OCI-LY3 (cell line): ENCODE measurements at regions not wholly inside any gene's neighbourhood (a gene's known extent, or its start where the extent isn't known, plus 50 kb on each side); places are given as distances from the start of the nearest gene placed in this dataset.

ENCODE experiments used
- H2AFZ ChIP-seq: fragments of 200-600, 300-600 bp; shearing (Covaris generic); 2 replicates; pipeline ENCODE4 v1.6.0; 2014; ENCODE audit warnings: antibody characterized with exemption, low read depth, low read length
- H3K27ac ChIP-seq: fragments of 200-600, 300-600 bp; sonication (generic); 2 replicates; pipeline ENCODE4 v1.5.1; 2014; ENCODE audit warnings: mild to moderate bottlenecking, low read length, moderate library complexity, mixed read lengths
- H3K27me3 ChIP-seq: fragments of 200-600, 300-600 bp; sonication (generic); 2 replicates; pipeline ENCODE4 v1.6.1; 2014; ENCODE audit warnings: low read depth, low read length, mixed read lengths
- H3K36me3 ChIP-seq: fragments of 200-600, 300-600 bp; sonication (generic); replicated peaks from 2 replicates; pipeline ENCODE3; 2014; ENCODE audit warnings: low read depth, low read length, mixed read lengths
- H3K4me1 ChIP-seq: fragments of 300-600, 200-600 bp; sonication (generic); 2 replicates; pipeline ENCODE4 v1.6.1; 2014; ENCODE audit warnings: low read length, mixed read lengths
- H3K4me2 ChIP-seq: fragments of 200-600, 300-600 bp; sonication (generic); 2 replicates; pipeline ENCODE4 v1.6.1; 2014; ENCODE audit warnings: low read length, mixed read lengths
- H3K4me3 ChIP-seq: fragments of 300-600, 200-600 bp; sonication (generic); 2 replicates; pipeline ENCODE4 v1.5.1; 2014; ENCODE audit warnings: antibody characterized with exemption, mild to moderate bottlenecking, low read length, moderate library complexity
- H3K79me2 ChIP-seq: fragments of 300-600, 200-600 bp; shearing (Covaris generic); 2 replicates; pipeline ENCODE4 v1.6.1; 2014; ENCODE audit warnings: mild to moderate bottlenecking, low read length, mixed read lengths
- H3K9ac ChIP-seq: fragments of 300-600, 200-600 bp; shearing (Covaris generic); 2 replicates; pipeline ENCODE4 v1.6.0; 2014; ENCODE audit warnings: mild to moderate bottlenecking, low read length, moderate library complexity
- H3K9me3 ChIP-seq: fragments of 200-600, 300-600 bp; shearing (Covaris generic); 2 replicates; pipeline ENCODE4 v1.6.1; 2014; ENCODE audit warnings: low read length, mixed read lengths; ENCODE audit not compliant: insufficient read depth
- H4K20me1 ChIP-seq: fragments of 200-600, 300-600 bp; sonication (generic); 2 replicates; pipeline ENCODE4 v1.6.1; 2016; ENCODE audit warnings: low read length, mixed read lengths; ENCODE audit not compliant: insufficient read depth
- EZH2phosphoT487 ChIP-seq: fragments of 200-600 bp; shearing (Covaris generic); IDR thresholded peaks from 2 replicates; pipeline ENCODE4 v1.6.1; 2018; ENCODE audit warnings: antibody characterized with exemption, mixed run types, low read depth
- TF ChIP-seq, protein P1 (sequence below): fragments of 200-600, 300-600 bp; sonication (generic); IDR thresholded peaks from 2 replicates; pipeline ENCODE4 v1.5.1; 2014; ENCODE audit warnings: antibody characterized with exemption, low read length, low read depth

DNA sequence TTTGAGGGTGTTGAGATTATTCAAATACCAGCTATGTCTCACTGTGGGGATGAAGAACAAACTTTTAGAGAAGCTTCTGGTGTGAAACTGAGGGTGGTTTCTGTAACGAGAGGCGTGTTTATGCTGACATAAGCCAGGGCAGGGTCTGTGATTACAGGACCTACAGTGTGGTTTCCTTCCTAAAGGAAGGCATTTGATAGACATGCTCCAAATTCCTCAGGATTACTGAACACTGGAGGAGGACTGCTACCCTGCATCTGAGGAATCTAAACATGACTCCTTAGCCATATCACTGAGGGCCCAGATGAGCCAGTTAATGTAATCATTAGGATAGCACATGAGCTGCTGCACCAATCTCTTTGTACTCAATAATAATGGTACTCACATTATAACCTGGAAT lies 328.4 kb upstream of the UMPS start:
- Histone ChIP-seq H3K9ac (no peak overlapping the region), H2AFZ (no peak overlapping the region), H3K4me2 (no peak overlapping the region), H3K27me3 (peaks cover 21% of the 10 kb centered on the region), H3K4me3 (no peak overlapping the region), H3K27ac (no peak overlapping the region), H4K20me1 (no peaks in the 10 kb centered on the region), H3K9me3 (no peaks in the 10 kb centered on the region), H3K4me1 (no peaks in the 10 kb centered on the region), H3K36me3 (no peaks in the 10 kb centered on the region), H3K79me2 (no peaks in the 10 kb centered on the region)
- TF ChIP-seq, protein P1, sequence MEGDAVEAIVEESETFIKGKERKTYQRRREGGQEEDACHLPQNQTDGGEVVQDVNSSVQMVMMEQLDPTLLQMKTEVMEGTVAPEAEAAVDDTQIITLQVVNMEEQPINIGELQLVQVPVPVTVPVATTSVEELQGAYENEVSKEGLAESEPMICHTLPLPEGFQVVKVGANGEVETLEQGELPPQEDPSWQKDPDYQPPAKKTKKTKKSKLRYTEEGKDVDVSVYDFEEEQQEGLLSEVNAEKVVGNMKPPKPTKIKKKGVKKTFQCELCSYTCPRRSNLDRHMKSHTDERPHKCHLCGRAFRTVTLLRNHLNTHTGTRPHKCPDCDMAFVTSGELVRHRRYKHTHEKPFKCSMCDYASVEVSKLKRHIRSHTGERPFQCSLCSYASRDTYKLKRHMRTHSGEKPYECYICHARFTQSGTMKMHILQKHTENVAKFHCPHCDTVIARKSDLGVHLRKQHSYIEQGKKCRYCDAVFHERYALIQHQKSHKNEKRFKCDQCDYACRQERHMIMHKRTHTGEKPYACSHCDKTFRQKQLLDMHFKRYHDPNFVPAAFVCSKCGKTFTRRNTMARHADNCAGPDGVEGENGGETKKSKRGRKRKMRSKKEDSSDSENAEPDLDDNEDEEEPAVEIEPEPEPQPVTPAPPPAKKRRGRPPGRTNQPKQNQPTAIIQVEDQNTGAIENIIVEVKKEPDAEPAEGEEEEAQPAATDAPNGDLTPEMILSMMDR: no peak
- TF ChIP-seq EZH2phosphoT487: no peak

GRCh38 chr3:124402791-124403190 lies 327.5 kb upstream of the UMPS start:
- Histone ChIP-seq H3K27me3 (peaks cover 17% of the 10 kb centered on the region), H3K27ac (no peak overlapping the region), H3K36me3 (no peaks in the 10 kb centered on the region), H4K20me1 (no peaks in the 10 kb centered on the region), H3K4me3 (no peak overlapping the region), H3K4me2 (no peak overlapping the region), H3K9ac (no peak overlapping the region), H2AFZ (no peak overlapping the region), H3K79me2 (no peaks in the 10 kb centered on the region), H3K4me1 (no peaks in the 10 kb centered on the region), H3K9me3 (no peaks in the 10 kb centered on the region)
- TF ChIP-seq EZH2phosphoT487: no peak
- TF ChIP-seq, protein P1: no peak

DNA sequence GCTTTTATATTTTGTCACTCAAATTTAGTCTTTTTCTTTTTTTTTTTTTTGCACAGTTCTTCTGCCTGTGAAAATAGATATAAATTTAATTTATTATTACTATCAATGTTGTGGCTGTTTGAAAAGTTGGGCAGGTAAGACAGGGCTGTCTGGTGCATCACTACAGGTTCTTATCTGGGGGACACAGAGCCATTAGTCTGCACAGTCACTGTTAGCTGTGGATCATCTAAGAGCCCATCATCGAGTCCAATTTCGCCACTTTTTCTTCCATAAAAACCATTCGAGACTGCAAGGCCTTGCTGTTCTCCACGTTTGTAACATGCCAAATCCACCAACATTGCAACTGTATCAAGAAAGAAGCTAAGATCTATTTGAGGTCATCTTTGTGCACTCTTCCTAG lies 325.6 kb upstream of the UMPS start:
- Histone ChIP-seq H3K9me3 (no peaks in the 10 kb centered on the region), H3K36me3 (no peaks in the 10 kb centered on the region), H3K27me3 (peaks cover 23% of the 10 kb centered on the region), H3K4me1 (no peaks in the 10 kb centered on the region), H3K9ac (no peak overlapping the region), H3K4me3 (no peak overlapping the region), H3K4me2 (no peak overlapping the region), H2AFZ (no peak overlapping the region), H3K79me2 (no peaks in the 10 kb centered on the region), H4K20me1 (no peaks in the 10 kb centered on the region), H3K27ac (no peak overlapping the region)
- no peak for TF ChIP-seq EZH2phosphoT487
- TF ChIP-seq, protein P1: no peak

- no peaks in the 10 kb centered on the region for H4K20me1 ChIP-seq
- H3K36me3 ChIP-seq: no peaks in the 10 kb centered on the region
- TF ChIP-seq EZH2phosphoT487: no peak
- TF ChIP-seq, protein P1: no peak
- H3K79me2 ChIP-seq: no peaks in the 10 kb centered on the region
- H3K9me3 ChIP-seq: no peaks in the 10 kb centered on the region
- H3K27ac ChIP-seq: no peak overlapping the region
- peaks cover 18% of the 10 kb centered on the region for H3K27me3 ChIP-seq
- H3K4me3 ChIP-seq: no peak overlapping the region
- H2AFZ ChIP-seq: no peak overlapping the region
- no peak overlapping the region for H3K9ac ChIP-seq
- no peaks in the 10 kb centered on the region for H3K4me1 ChIP-seq
- no peak overlapping the region for H3K4me2 ChIP-seq
Observed at GRCh38 chr3:124407260-124407659, 323.0 kb upstream of the UMPS start.
